Vagina (tissue), 2 donors: ENCODE measurements at regions not wholly inside any gene's neighbourhood (a gene's known extent, or its start where the extent isn't known, plus 50 kb on each side); places are given as distances from the start of the nearest gene placed in this dataset.

ENCODE experiments used
- DNase-seq, 2 donors: peaks; one replicate each; pipeline ENCODE4 v3.0.0-alpha.2; 2017; ENCODE audit errors: extremely low spot score in 2 of 2
- H3K27ac ChIP-seq: fragments of 200-600 bp; sonication (generic); one replicate; pipeline ENCODE4 v1.5.1; 2019
- H3K27me3 ChIP-seq: fragments of 200-600 bp; sonication (generic); one replicate; pipeline ENCODE4 v1.5.1; 2019
- H3K36me3 ChIP-seq, 2 donors: fragments of 200-600 bp; sonication (generic); one replicate each; pipeline ENCODE4 v1.5.1; 2017 to 2019
- H3K4me1 ChIP-seq: fragments of 200-600 bp; sonication (generic); one replicate; pipeline ENCODE4 v1.5.1; 2019
- H3K4me3 ChIP-seq, 2 donors: fragments of 200-600 bp; sonication (generic); 1 replicate in 1 of 2; 2 replicates in 1 of 2; pipeline ENCODE4 v1.5.1; 2016 to 2019
- H3K9me3 ChIP-seq: fragments of 200-600 bp; sonication (generic); one replicate; pipeline ENCODE4 v1.5.1; 2019
- POLR2A ChIP-seq, 2 donors: fragments of 450-650 bp; IDR thresholded peaks; one replicate each; pipeline ENCODE4 v1.6.1; 2017; ENCODE audit warnings: antibody characterized with exemption in 2 of 2, mild to moderate bottlenecking in 2 of 2, moderate library complexity in 2 of 2
- POLR2AphosphoS5 ChIP-seq, 2 donors: sonication (generic); formaldehyde crosslinking; IDR thresholded peaks; one replicate each; pipeline ENCODE4 v1.9.0; 2017; ENCODE audit warnings: antibody characterized with exemption in 2 of 2, mild to moderate bottlenecking in 2 of 2, low read depth in 1 of 2; ENCODE audit not compliant: insufficient read depth in 1 of 2
- intact Hi-C: fragments of 100-400 bp; cut with DNase I; formaldehyde crosslinking; loops from one replicate; pipeline ENCODE4 v1.15.1; 2023
- TF ChIP-seq, protein P1 (sequence below), 3 experiments: fragments of 450-650 bp in 2 of 3; fragments of 200-600 bp in 1 of 3; sonication (generic) in 1 of 3; IDR thresholded peaks; one replicate each; pipeline ENCODE4 v1.5.1; 2017 to 2019; ENCODE audit warnings: antibody characterized with exemption in 3 of 3, mild to moderate bottlenecking in 2 of 3, moderate library complexity in 2 of 3

- Histone ChIP-seq H3K27ac (no peak overlapping the region), H3K36me3 (no peaks in the 10 kb centered on the region), H3K27me3 (no peaks in the 10 kb centered on the region), H3K4me1 (no peaks in the 10 kb centered on the region), H3K9me3 (no peaks in the 10 kb centered on the region), H3K4me3 (no peak overlapping the region)
- no peak for DNase-seq
- intact Hi-C loops = no loop called here
- TF ChIP-seq POLR2AphosphoS5 (IDR thresholded peaks at IDR 0.05; ENCODE audit: insufficient read depth in 1 of 2, low read depth in 1 of 2) = no peak
- TF ChIP-seq POLR2A (IDR thresholded peaks at IDR 0.05) = no peak
- TF ChIP-seq, protein P1, sequence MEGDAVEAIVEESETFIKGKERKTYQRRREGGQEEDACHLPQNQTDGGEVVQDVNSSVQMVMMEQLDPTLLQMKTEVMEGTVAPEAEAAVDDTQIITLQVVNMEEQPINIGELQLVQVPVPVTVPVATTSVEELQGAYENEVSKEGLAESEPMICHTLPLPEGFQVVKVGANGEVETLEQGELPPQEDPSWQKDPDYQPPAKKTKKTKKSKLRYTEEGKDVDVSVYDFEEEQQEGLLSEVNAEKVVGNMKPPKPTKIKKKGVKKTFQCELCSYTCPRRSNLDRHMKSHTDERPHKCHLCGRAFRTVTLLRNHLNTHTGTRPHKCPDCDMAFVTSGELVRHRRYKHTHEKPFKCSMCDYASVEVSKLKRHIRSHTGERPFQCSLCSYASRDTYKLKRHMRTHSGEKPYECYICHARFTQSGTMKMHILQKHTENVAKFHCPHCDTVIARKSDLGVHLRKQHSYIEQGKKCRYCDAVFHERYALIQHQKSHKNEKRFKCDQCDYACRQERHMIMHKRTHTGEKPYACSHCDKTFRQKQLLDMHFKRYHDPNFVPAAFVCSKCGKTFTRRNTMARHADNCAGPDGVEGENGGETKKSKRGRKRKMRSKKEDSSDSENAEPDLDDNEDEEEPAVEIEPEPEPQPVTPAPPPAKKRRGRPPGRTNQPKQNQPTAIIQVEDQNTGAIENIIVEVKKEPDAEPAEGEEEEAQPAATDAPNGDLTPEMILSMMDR (IDR thresholded peaks at IDR 0.05) = no peak
Observed at GRCh38 chr13:86201477-86201876, 402.3 kb upstream of the SLITRK6 start.

GRCh38 chr13:86193281-86193680 lies 394.1 kb upstream of the SLITRK6 start:
- H3K4me3 ChIP-seq = no peak overlapping the region
- H3K9me3 ChIP-seq = no peaks in the 10 kb centered on the region
- TF ChIP-seq, protein P1 (IDR thresholded peaks at IDR 0.05) = no peak
- TF ChIP-seq POLR2AphosphoS5 (IDR thresholded peaks at IDR 0.05; ENCODE audit: insufficient read depth in 1 of 2, low read depth in 1 of 2) = no peak
- TF ChIP-seq POLR2A (IDR thresholded peaks at IDR 0.05) = no peak
- intact Hi-C loops = no loop called here
- H3K36me3 ChIP-seq = no peaks in the 10 kb centered on the region
- H3K4me1 ChIP-seq = no peaks in the 10 kb centered on the region
- no peak for DNase-seq
- H3K27ac ChIP-seq = no peak overlapping the region
- H3K27me3 ChIP-seq = no peaks in the 10 kb centered on the region

GRCh38 chr13:86188170-86188569 lies 389.0 kb upstream of the SLITRK6 start:
- H3K27me3 ChIP-seq = no peaks in the 10 kb centered on the region
- DNase-seq = no peak
- no peaks in the 10 kb centered on the region for H3K4me1 ChIP-seq
- H3K9me3 ChIP-seq = peaks cover under 1% of the 10 kb centered on the region
- H3K27ac ChIP-seq = no peak overlapping the region
- no peak for TF ChIP-seq POLR2AphosphoS5 (IDR thresholded peaks at IDR 0.05; ENCODE audit: insufficient read depth in 1 of 2, low read depth in 1 of 2)
- TF ChIP-seq, protein P1 (IDR thresholded peaks at IDR 0.05) = no peak
- TF ChIP-seq POLR2A (IDR thresholded peaks at IDR 0.05) = no peak
- no peaks in the 10 kb centered on the region for H3K36me3 ChIP-seq
- intact Hi-C loops = no loop called here
- no peak overlapping the region for H3K4me3 ChIP-seq

GRCh38 chr13:86185636-86186035 lies 386.4 kb upstream of the SLITRK6 start:
- Histone ChIP-seq H3K9me3 (peaks cover 3% of the 10 kb centered on the region), H3K36me3 (no peaks in the 10 kb centered on the region), H3K27me3 (no peaks in the 10 kb centered on the region), H3K4me3 (no peak overlapping the region), H3K27ac (no peak overlapping the region), H3K4me1 (no peaks in the 10 kb centered on the region)
- no peak for DNase-seq
- TF ChIP-seq POLR2AphosphoS5 (IDR thresholded peaks at IDR 0.05; ENCODE audit: insufficient read depth in 1 of 2, low read depth in 1 of 2) (no peak), POLR2A (IDR thresholded peaks at IDR 0.05) (no peak)
- TF ChIP-seq, protein P1 (IDR thresholded peaks at IDR 0.05) = no peak
- intact Hi-C loops = no loop called here

DNA sequence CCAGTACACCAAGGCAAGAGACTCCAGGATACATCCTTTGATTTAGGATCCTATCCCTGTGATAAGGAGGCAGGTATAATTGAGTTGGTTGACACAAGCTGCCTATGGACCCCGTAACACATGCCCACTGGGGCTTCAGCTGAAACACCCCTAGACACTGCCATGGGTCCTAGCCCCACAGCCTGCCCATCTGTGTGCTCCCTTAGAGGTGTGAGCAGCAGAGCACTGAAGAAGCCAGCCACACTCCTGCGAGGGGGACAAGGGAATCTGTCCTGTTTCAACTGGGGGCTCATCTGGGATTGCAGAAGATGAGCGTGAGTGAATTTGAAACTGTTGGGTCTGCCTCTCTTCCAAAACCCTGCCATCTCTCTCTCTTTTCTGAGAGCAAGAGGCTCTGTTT lies 385.9 kb upstream of the SLITRK6 start:
- no peak for DNase-seq
- H3K4me1 ChIP-seq = no peaks in the 10 kb centered on the region
- H3K27me3 ChIP-seq = no peaks in the 10 kb centered on the region
- H3K9me3 ChIP-seq = peaks cover 3% of the 10 kb centered on the region
- TF ChIP-seq, protein P1 (IDR thresholded peaks at IDR 0.05) = no peak
- no peak for TF ChIP-seq POLR2A (IDR thresholded peaks at IDR 0.05)
- TF ChIP-seq POLR2AphosphoS5 (IDR thresholded peaks at IDR 0.05; ENCODE audit: insufficient read depth in 1 of 2, low read depth in 1 of 2) = no peak
- intact Hi-C loops = no loop called here
- no peaks in the 10 kb centered on the region for H3K36me3 ChIP-seq
- no peak overlapping the region for H3K4me3 ChIP-seq
- H3K27ac ChIP-seq = no peak overlapping the region
